ENCODE measurements at regions not wholly inside any gene's neighbourhood (a gene's known extent, or its start where the extent isn't known, plus 50 kb on each side); places are given as distances from the start of the nearest gene placed in this dataset.

- H3K27me3 ChIP-seq = no peaks in the 10 kb centered on the region
- no peak overlapping the region for H3K27ac ChIP-seq
- no peak for ATAC-seq
- TF ChIP-seq POLR2A (IDR thresholded peaks at IDR 0.05) (no peak), CTCF (IDR thresholded peaks at IDR 0.05 in 4 of 5, conservative IDR thresholded peaks at IDR 0.05 in 1 of 5) (no peak)
- no peak overlapping the region for H3K4me3 ChIP-seq
- H3K4me1 ChIP-seq = peaks cover 0 to 5% of the 10 kb centered on the region in 2 donors
- H3K9me3 ChIP-seq = no peaks in the 10 kb centered on the region
- intact Hi-C loops (cut with DNase I; ENCODE audit: low total_unique reads) = no loop called here
- no peaks in the 10 kb centered on the region for H3K36me3 ChIP-seq
- no peak for DNase-seq
- in situ Hi-C loops (cut with MboI; ENCODE audit: low sequenced_read_pairs in 4 of 4) = no loop called here
Observed at GRCh38 chr1:94316836-94317789, 79.7 kb upstream of the ARHGAP29 start.

- in situ Hi-C loops (cut with MboI; ENCODE audit: low sequenced_read_pairs in 4 of 4) = no loop called here
- no peak overlapping the region for H3K27ac ChIP-seq
- ATAC-seq (no peak), DNase-seq (no peak)
- no peaks in the 10 kb centered on the region for H3K27me3 ChIP-seq
- intact Hi-C loops (cut with DNase I; ENCODE audit: low total_unique reads) = no loop called here
- H3K36me3 ChIP-seq = no peaks in the 10 kb centered on the region
- TF ChIP-seq CTCF (IDR thresholded peaks at IDR 0.05 in 4 of 5, conservative IDR thresholded peaks at IDR 0.05 in 1 of 5) = no peak
- no peak for TF ChIP-seq POLR2A (IDR thresholded peaks at IDR 0.05)
- H3K4me1 ChIP-seq = peaks cover 0 to 5% of the 10 kb centered on the region in 2 donors
- no peaks in the 10 kb centered on the region for H3K9me3 ChIP-seq
- H3K4me3 ChIP-seq = no peak overlapping the region
Observed at GRCh38 chr1:94316183-94316582, 78.8 kb upstream of the ARHGAP29 start.

GRCh38 chr1:94315552-94316116, 78.2 kb upstream of the ARHGAP29 start:
- H3K27ac ChIP-seq = no peak overlapping the region
- peaks cover 0 to 5% of the 10 kb centered on the region in 2 donors for H3K4me1 ChIP-seq
- intact Hi-C loops (cut with DNase I; ENCODE audit: low total_unique reads) = no loop called here
- in situ Hi-C loops (cut with MboI; ENCODE audit: low sequenced_read_pairs in 4 of 4) = no loop called here
- no peak for ATAC-seq
- TF ChIP-seq CTCF (IDR thresholded peaks at IDR 0.05 in 4 of 5, conservative IDR thresholded peaks at IDR 0.05 in 1 of 5) (no peak), POLR2A (IDR thresholded peaks at IDR 0.05) (no peak)
- no peak for DNase-seq
- no peaks in the 10 kb centered on the region for H3K36me3 ChIP-seq
- no peak overlapping the region for H3K4me3 ChIP-seq
- no peaks in the 10 kb centered on the region for H3K27me3 ChIP-seq
- no peaks in the 10 kb centered on the region for H3K9me3 ChIP-seq

GRCh38 chr1:94314222-94314858, 77.0 kb upstream of the ARHGAP29 start:
- Histone ChIP-seq H3K9me3 (no peaks in the 10 kb centered on the region), H3K27ac (no peak overlapping the region), H3K36me3 (no peaks in the 10 kb centered on the region), H3K27me3 (no peaks in the 10 kb centered on the region), H3K4me3 (no peak overlapping the region), H3K4me1 (peaks cover 0 to 4% of the 10 kb centered on the region in 2 donors)
- ATAC-seq (no peak), DNase-seq (no peak)
- in situ Hi-C loops (cut with MboI; ENCODE audit: low sequenced_read_pairs in 4 of 4) (no loop called here), intact Hi-C loops (cut with DNase I; ENCODE audit: low total_unique reads) (no loop called here)
- TF ChIP-seq CTCF (IDR thresholded peaks at IDR 0.05 in 4 of 5, conservative IDR thresholded peaks at IDR 0.05 in 1 of 5) = no peak
- no peak for TF ChIP-seq POLR2A (IDR thresholded peaks at IDR 0.05)

Measured in gastrocnemius medialis (tissue), 4 donors.